ENCODE measurements at regions not wholly inside any gene's neighbourhood (a gene's known extent, or its start where the extent isn't known, plus 50 kb on each side); places are given as distances from the start of the nearest gene placed in this dataset.

- no peak overlapping the region for H3K4me3 ChIP-seq (ENCODE audit: low read length)
- peaks cover 47% of the 10 kb centered on the region for H3K9me3 ChIP-seq (ENCODE audit: low read length)
- H3K79me2 ChIP-seq (ENCODE audit: low read length), result no peaks in the 10 kb centered on the region
- no peak overlapping the region for H2AFZ ChIP-seq (ENCODE audit: low read length)
- no peaks in the 10 kb centered on the region for H3K36me3 ChIP-seq (ENCODE audit: insufficient read depth, low read length)
- H3K9me2 ChIP-seq (replicated peaks; ENCODE audit: insufficient read depth, low read length), result no peaks in the 10 kb centered on the region
- DNase-seq, result no peak
- no peaks in the 10 kb centered on the region for H3K4me1 ChIP-seq (ENCODE audit: low read length)
- H4K20me1 ChIP-seq (ENCODE audit: insufficient read depth, low read depth, low read length), result no peaks in the 10 kb centered on the region
- no peaks in the 10 kb centered on the region for H3K27me3 ChIP-seq (ENCODE audit: low read length)
- H3K27ac ChIP-seq (ENCODE audit: low read length), result no peak overlapping the region
- H3K4me2 ChIP-seq (ENCODE audit: low read depth, low read length, poor library complexity, severe bottlenecking), result no peak overlapping the region
- H3K9ac ChIP-seq (ENCODE audit: low read length), result no peak overlapping the region
These were observed 1923.0 kb upstream of the PIK3C3 start for GRCh38 chr18:40032076-40032475.

GRCh38 chr18:40031435-40031834 is 1923.6 kb upstream of the PIK3C3 start:
- no peak for DNase-seq
- H3K27ac ChIP-seq (ENCODE audit: low read length), result no peak overlapping the region
- H3K36me3 ChIP-seq (ENCODE audit: insufficient read depth, low read length), result no peaks in the 10 kb centered on the region
- H3K9ac ChIP-seq (ENCODE audit: low read length), result no peak overlapping the region
- no peaks in the 10 kb centered on the region for H3K27me3 ChIP-seq (ENCODE audit: low read length)
- no peaks in the 10 kb centered on the region for H4K20me1 ChIP-seq (ENCODE audit: insufficient read depth, low read depth, low read length)
- H3K9me3 ChIP-seq (ENCODE audit: low read length), result peaks cover 43% of the 10 kb centered on the region
- H2AFZ ChIP-seq (ENCODE audit: low read length), result no peak overlapping the region
- no peak overlapping the region for H3K4me2 ChIP-seq (ENCODE audit: low read depth, low read length, poor library complexity, severe bottlenecking)
- no peaks in the 10 kb centered on the region for H3K79me2 ChIP-seq (ENCODE audit: low read length)
- no peaks in the 10 kb centered on the region for H3K9me2 ChIP-seq (replicated peaks; ENCODE audit: insufficient read depth, low read length)
- H3K4me3 ChIP-seq (ENCODE audit: low read length), result no peak overlapping the region
- no peaks in the 10 kb centered on the region for H3K4me1 ChIP-seq (ENCODE audit: low read length)

- H3K27me3 ChIP-seq (ENCODE audit: low read length), result no peaks in the 10 kb centered on the region
- no peak for DNase-seq
- no peaks in the 10 kb centered on the region for H3K36me3 ChIP-seq (ENCODE audit: insufficient read depth, low read length)
- H3K4me2 ChIP-seq (ENCODE audit: low read depth, low read length, poor library complexity, severe bottlenecking), result no peak overlapping the region
- peaks cover 34% of the 10 kb centered on the region for H3K9me3 ChIP-seq (ENCODE audit: low read length)
- H3K4me1 ChIP-seq (ENCODE audit: low read length), result no peaks in the 10 kb centered on the region
- no peaks in the 10 kb centered on the region for H4K20me1 ChIP-seq (ENCODE audit: insufficient read depth, low read depth, low read length)
- no peaks in the 10 kb centered on the region for H3K9me2 ChIP-seq (replicated peaks; ENCODE audit: insufficient read depth, low read length)
- no peak overlapping the region for H2AFZ ChIP-seq (ENCODE audit: low read length)
- no peak overlapping the region for H3K27ac ChIP-seq (ENCODE audit: low read length)
- no peaks in the 10 kb centered on the region for H3K79me2 ChIP-seq (ENCODE audit: low read length)
- no peak overlapping the region for H3K9ac ChIP-seq (ENCODE audit: low read length)
- no peak overlapping the region for H3K4me3 ChIP-seq (ENCODE audit: low read length)
These were observed 1935.1 kb upstream of the PIK3C3 start for GRCh38 chr18:40019797-40020392.

GRCh38 chr18:40018266-40018665 is 1936.8 kb upstream of the PIK3C3 start:
- H3K4me3 ChIP-seq (ENCODE audit: low read length), result no peak overlapping the region
- no peaks in the 10 kb centered on the region for H3K9me2 ChIP-seq (replicated peaks; ENCODE audit: insufficient read depth, low read length)
- no peaks in the 10 kb centered on the region for H3K36me3 ChIP-seq (ENCODE audit: insufficient read depth, low read length)
- H3K4me1 ChIP-seq (ENCODE audit: low read length), result no peaks in the 10 kb centered on the region
- peaks cover 29% of the 10 kb centered on the region for H3K9me3 ChIP-seq (ENCODE audit: low read length)
- H4K20me1 ChIP-seq (ENCODE audit: insufficient read depth, low read depth, low read length), result no peaks in the 10 kb centered on the region
- H3K9ac ChIP-seq (ENCODE audit: low read length), result no peak overlapping the region
- no peak overlapping the region for H3K27ac ChIP-seq (ENCODE audit: low read length)
- no peaks in the 10 kb centered on the region for H3K27me3 ChIP-seq (ENCODE audit: low read length)
- no peaks in the 10 kb centered on the region for H3K79me2 ChIP-seq (ENCODE audit: low read length)
- no peak overlapping the region for H2AFZ ChIP-seq (ENCODE audit: low read length)
- no peak for DNase-seq
- H3K4me2 ChIP-seq (ENCODE audit: low read depth, low read length, poor library complexity, severe bottlenecking), result no peak overlapping the region

GRCh38 chr18:40017021-40017420 is 1938.0 kb upstream of the PIK3C3 start:
- Histone ChIP-seq H3K4me2 (ENCODE audit: low read depth, low read length, poor library complexity, severe bottlenecking) (no peak overlapping the region), H3K9me2 (replicated peaks; ENCODE audit: insufficient read depth, low read length) (no peaks in the 10 kb centered on the region), H3K9me3 (ENCODE audit: low read length) (peaks cover 27% of the 10 kb centered on the region; the same call in 1 of the 2 replicates), H3K27ac (ENCODE audit: low read length) (no peak overlapping the region), H3K4me3 (ENCODE audit: low read length) (no peak overlapping the region), H3K79me2 (ENCODE audit: low read length) (no peaks in the 10 kb centered on the region), H3K27me3 (ENCODE audit: low read length) (no peaks in the 10 kb centered on the region), H3K4me1 (ENCODE audit: low read length) (no peaks in the 10 kb centered on the region), H3K36me3 (ENCODE audit: insufficient read depth, low read length) (no peaks in the 10 kb centered on the region), H4K20me1 (ENCODE audit: insufficient read depth, low read depth, low read length) (no peaks in the 10 kb centered on the region), H3K9ac (ENCODE audit: low read length) (no peak overlapping the region), H2AFZ (ENCODE audit: low read length) (no peak overlapping the region)
- no peak for DNase-seq

GRCh38 chr18:40016405-40016804 is 1938.6 kb upstream of the PIK3C3 start:
- Histone ChIP-seq H3K27ac (ENCODE audit: low read length) (no peak overlapping the region), H4K20me1 (ENCODE audit: insufficient read depth, low read depth, low read length) (no peaks in the 10 kb centered on the region), H3K27me3 (ENCODE audit: low read length) (no peaks in the 10 kb centered on the region), H3K79me2 (ENCODE audit: low read length) (no peaks in the 10 kb centered on the region), H3K9me3 (ENCODE audit: low read length) (peaks cover 28% of the 10 kb centered on the region; the same call in 1 of the 2 replicates), H3K4me2 (ENCODE audit: low read depth, low read length, poor library complexity, severe bottlenecking) (no peak overlapping the region), H3K4me1 (ENCODE audit: low read length) (no peaks in the 10 kb centered on the region), H2AFZ (ENCODE audit: low read length) (no peak overlapping the region), H3K4me3 (ENCODE audit: low read length) (no peak overlapping the region), H3K9ac (ENCODE audit: low read length) (no peak overlapping the region), H3K9me2 (replicated peaks; ENCODE audit: insufficient read depth, low read length) (no peaks in the 10 kb centered on the region), H3K36me3 (ENCODE audit: insufficient read depth, low read length) (no peaks in the 10 kb centered on the region)
- no peak for DNase-seq

GRCh38 chr18:40013001-40013609 is 1941.9 kb upstream of the PIK3C3 start:
- Histone ChIP-seq H3K79me2 (ENCODE audit: low read length) (no peaks in the 10 kb centered on the region), H4K20me1 (ENCODE audit: insufficient read depth, low read depth, low read length) (no peaks in the 10 kb centered on the region), H3K4me3 (ENCODE audit: low read length) (no peak overlapping the region), H3K36me3 (ENCODE audit: insufficient read depth, low read length) (no peaks in the 10 kb centered on the region), H3K4me2 (ENCODE audit: low read depth, low read length, poor library complexity, severe bottlenecking) (no peak overlapping the region), H3K27me3 (ENCODE audit: low read length) (no peaks in the 10 kb centered on the region), H3K4me1 (ENCODE audit: low read length) (no peaks in the 10 kb centered on the region), H3K9me3 (ENCODE audit: low read length) (peaks cover 30% of the 10 kb centered on the region; the same call in 1 of the 2 replicates), H3K9me2 (replicated peaks; ENCODE audit: insufficient read depth, low read length) (no peaks in the 10 kb centered on the region), H2AFZ (ENCODE audit: low read length) (no peak overlapping the region), H3K9ac (ENCODE audit: low read length) (no peak overlapping the region), H3K27ac (ENCODE audit: low read length) (no peak overlapping the region)
- no peak for DNase-seq

GRCh38 chr18:40011201-40011600 is 1943.8 kb upstream of the PIK3C3 start:
- no peak overlapping the region for H3K4me3 ChIP-seq (ENCODE audit: low read length)
- no peak for DNase-seq
- H3K9me2 ChIP-seq (replicated peaks; ENCODE audit: insufficient read depth, low read length), result no peaks in the 10 kb centered on the region
- no peaks in the 10 kb centered on the region for H3K4me1 ChIP-seq (ENCODE audit: low read length)
- H3K79me2 ChIP-seq (ENCODE audit: low read length), result no peaks in the 10 kb centered on the region
- H3K9me3 ChIP-seq (ENCODE audit: low read length), result peaks cover 28% of the 10 kb centered on the region; the same call in 1 of the 2 replicates
- no peak overlapping the region for H3K9ac ChIP-seq (ENCODE audit: low read length)
- no peaks in the 10 kb centered on the region for H3K36me3 ChIP-seq (ENCODE audit: insufficient read depth, low read length)
- H3K4me2 ChIP-seq (ENCODE audit: low read depth, low read length, poor library complexity, severe bottlenecking), result no peak overlapping the region
- no peak overlapping the region for H3K27ac ChIP-seq (ENCODE audit: low read length)
- H4K20me1 ChIP-seq (ENCODE audit: insufficient read depth, low read depth, low read length), result no peaks in the 10 kb centered on the region
- H3K27me3 ChIP-seq (ENCODE audit: low read length), result no peaks in the 10 kb centered on the region
- no peak overlapping the region for H2AFZ ChIP-seq (ENCODE audit: low read length)

All from Karpas-422 (cell line).